ENCODE measurements at regions not wholly inside any gene's neighbourhood (a gene's known extent, or its start where the extent isn't known, plus 50 kb on each side); places are given as distances from the start of the nearest gene placed in this dataset.

GRCh38 chr3:167899093-167899492, 163.6 kb downstream of the SERPINI1 start:
- TF ChIP-seq, protein P1, sequence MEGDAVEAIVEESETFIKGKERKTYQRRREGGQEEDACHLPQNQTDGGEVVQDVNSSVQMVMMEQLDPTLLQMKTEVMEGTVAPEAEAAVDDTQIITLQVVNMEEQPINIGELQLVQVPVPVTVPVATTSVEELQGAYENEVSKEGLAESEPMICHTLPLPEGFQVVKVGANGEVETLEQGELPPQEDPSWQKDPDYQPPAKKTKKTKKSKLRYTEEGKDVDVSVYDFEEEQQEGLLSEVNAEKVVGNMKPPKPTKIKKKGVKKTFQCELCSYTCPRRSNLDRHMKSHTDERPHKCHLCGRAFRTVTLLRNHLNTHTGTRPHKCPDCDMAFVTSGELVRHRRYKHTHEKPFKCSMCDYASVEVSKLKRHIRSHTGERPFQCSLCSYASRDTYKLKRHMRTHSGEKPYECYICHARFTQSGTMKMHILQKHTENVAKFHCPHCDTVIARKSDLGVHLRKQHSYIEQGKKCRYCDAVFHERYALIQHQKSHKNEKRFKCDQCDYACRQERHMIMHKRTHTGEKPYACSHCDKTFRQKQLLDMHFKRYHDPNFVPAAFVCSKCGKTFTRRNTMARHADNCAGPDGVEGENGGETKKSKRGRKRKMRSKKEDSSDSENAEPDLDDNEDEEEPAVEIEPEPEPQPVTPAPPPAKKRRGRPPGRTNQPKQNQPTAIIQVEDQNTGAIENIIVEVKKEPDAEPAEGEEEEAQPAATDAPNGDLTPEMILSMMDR (IDR thresholded peaks at IDR 0.05; ENCODE audit: low read length) = no peak
- no peak for TF ChIP-seq EZH2 (optimal IDR thresholded peaks at IDR 0.05; ENCODE audit: low read depth, low read length)
- no peak for TF ChIP-seq EZH2phosphoT487 (IDR thresholded peaks at IDR 0.05; ENCODE audit: low read length)
